GM12872 (cell line): ENCODE measurements at regions not wholly inside any gene's neighbourhood (a gene's known extent, or its start where the extent isn't known, plus 50 kb on each side); places are given as distances from the start of the nearest gene placed in this dataset.

Experiments
- CTCF ChIP-seq: IDR thresholded peaks from 3 replicates; pipeline ENCODE4 v1.5.1; 2011; ENCODE audit warnings: low read depth, mild to moderate bottlenecking, low read length, moderate library complexity; ENCODE audit not compliant: insufficient read depth

- TF ChIP-seq CTCF: no peak
These were observed 72.1 kb upstream of the CHD1 start for GRCh38 chr5:99000876-99001275.

GRCh38 chr5:99000221-99000620, 71.4 kb upstream of the CHD1 start:
- no peak for TF ChIP-seq CTCF

- TF ChIP-seq CTCF: no peak
These were observed 70.8 kb upstream of the CHD1 start for GRCh38 chr5:98999631-99000030.

- TF ChIP-seq CTCF: no peak
These were observed 68.2 kb upstream of the CHD1 start for GRCh38 chr5:98997000-98997399.

- TF ChIP-seq CTCF: no peak
These were observed 65.8 kb upstream of the CHD1 start for GRCh38 chr5:98994611-98995010.

GRCh38 chr5:98993512-98993911, 64.7 kb upstream of the CHD1 start:
- TF ChIP-seq CTCF: no peak

- no peak for TF ChIP-seq CTCF
These were observed 63.7 kb upstream of the CHD1 start for GRCh38 chr5:98992552-98992951.

GRCh38 chr5:98989727-98990126, 60.9 kb upstream of the CHD1 start:
- no peak for TF ChIP-seq CTCF
